Suprapubic skin (tissue), 4 donors: ENCODE measurements at regions not wholly inside any gene's neighbourhood (a gene's known extent, or its start where the extent isn't known, plus 50 kb on each side); places are given as distances from the start of the nearest gene placed in this dataset.

Source experiments
- EP300 ChIP-seq: sonication (generic); formaldehyde crosslinking; IDR thresholded peaks from one replicate; pipeline ENCODE4 v1.6.1; 2017; ENCODE audit warnings: antibody characterized with exemption
- POLR2AphosphoS5 ChIP-seq, 3 donors: sonication (generic); formaldehyde crosslinking; IDR thresholded peaks; one replicate each; pipeline ENCODE4 v1.6.1; 2017; ENCODE audit warnings: antibody characterized with exemption in 3 of 3
- TF ChIP-seq, protein P1 (sequence below), 2 donors: fragments of 200-600 bp in 1 of 2; fragments of 450-650 bp in 1 of 2; sonication (generic) in 1 of 2; IDR thresholded peaks; one replicate each; pipeline ENCODE4 v1.5.1; 2016 to 2019; ENCODE audit warnings: antibody characterized with exemption in 2 of 2, mild to moderate bottlenecking in 1 of 2, moderate library complexity in 1 of 2

DNA sequence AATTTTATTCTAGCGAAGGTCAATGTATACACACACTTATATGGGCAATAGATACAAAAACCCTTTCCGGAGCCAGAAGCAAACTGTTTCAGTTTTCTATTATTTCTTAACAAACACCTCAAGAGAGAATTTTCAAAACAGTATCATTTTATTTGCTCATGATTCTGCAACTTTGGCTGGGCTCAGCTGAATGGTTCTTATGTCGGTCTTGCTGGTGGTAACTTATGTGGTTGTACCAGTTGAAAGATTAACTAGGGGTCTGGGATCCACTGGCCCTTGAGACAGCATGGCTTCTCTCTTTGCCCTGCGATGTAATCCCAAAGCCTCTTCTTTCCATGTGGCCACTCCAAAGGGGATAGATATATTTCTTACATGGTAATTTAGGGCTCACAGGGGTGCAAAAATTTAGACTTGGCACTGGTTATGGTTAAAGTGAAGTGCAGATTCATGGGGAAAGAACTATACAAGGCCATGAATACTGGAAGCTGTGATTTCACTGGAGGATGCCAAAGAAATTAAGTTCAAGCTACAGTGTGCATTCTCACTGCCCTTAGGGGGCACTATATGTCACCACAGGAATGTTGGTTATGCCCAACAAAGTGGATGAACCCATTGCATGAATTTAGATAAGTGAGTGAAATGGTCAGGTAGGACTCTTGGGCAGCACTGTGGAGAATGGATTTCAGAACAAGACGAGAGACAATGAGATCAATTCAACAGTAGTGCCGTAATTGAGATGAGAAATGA is 94.3 kb upstream of the NAV3 start:
- TF ChIP-seq, protein P1, sequence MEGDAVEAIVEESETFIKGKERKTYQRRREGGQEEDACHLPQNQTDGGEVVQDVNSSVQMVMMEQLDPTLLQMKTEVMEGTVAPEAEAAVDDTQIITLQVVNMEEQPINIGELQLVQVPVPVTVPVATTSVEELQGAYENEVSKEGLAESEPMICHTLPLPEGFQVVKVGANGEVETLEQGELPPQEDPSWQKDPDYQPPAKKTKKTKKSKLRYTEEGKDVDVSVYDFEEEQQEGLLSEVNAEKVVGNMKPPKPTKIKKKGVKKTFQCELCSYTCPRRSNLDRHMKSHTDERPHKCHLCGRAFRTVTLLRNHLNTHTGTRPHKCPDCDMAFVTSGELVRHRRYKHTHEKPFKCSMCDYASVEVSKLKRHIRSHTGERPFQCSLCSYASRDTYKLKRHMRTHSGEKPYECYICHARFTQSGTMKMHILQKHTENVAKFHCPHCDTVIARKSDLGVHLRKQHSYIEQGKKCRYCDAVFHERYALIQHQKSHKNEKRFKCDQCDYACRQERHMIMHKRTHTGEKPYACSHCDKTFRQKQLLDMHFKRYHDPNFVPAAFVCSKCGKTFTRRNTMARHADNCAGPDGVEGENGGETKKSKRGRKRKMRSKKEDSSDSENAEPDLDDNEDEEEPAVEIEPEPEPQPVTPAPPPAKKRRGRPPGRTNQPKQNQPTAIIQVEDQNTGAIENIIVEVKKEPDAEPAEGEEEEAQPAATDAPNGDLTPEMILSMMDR (IDR thresholded peaks at IDR 0.05) = no peak
- TF ChIP-seq EP300 (no peak), POLR2AphosphoS5 (IDR thresholded peaks at IDR 0.05) (no peak)
